ENCODE measurements at regions not wholly inside any gene's neighbourhood (a gene's known extent, or its start where the extent isn't known, plus 50 kb on each side); places are given as distances from the start of the nearest gene placed in this dataset.
A peak's percentile ranks its signal among the peaks of the same experiment; 100 is the strongest.

DNA sequence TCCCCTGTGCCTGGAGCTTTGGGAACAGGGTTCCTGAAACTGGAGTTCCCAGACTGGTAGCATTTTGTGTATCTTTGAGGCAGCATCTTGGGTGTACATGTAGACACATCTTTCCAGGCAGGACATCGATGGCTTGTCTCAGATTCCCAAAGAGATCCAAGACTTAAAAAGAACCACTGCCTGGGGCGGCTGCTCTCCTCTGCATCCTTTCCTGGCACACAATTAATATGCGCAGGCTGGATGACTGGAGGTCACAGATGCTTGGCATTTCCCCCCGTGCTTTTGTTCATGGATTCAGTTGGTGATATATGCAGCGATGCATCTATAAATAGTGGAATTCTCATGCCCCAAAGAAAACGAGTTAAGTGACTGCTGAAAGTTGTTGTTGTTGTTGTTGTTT is 80.5 kb downstream of the CLDN34 start:
- DNase-seq (ENCODE audit: low spot score) = no peak

DNA sequence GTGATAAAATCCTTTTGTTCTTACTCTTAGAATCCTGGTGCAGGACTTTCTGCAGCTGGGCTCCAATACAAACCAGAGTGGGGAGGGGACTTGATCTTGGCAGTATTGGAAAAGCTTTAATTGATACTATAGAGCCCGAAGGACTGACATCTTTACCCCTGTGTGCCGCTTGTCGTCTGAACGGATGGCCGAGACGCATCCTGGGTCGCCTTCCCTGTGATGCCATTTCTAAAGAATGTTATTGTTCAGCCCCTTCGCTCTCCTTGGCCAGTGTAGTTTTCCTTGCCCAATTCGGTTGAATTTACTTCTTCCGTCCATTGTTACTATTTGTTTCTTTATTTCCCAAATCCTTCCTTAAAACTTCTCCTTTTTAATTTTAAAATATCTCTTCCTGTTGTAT is 80.9 kb downstream of the CLDN34 start:
- no peak for DNase-seq (ENCODE audit: low spot score)

- DNase-seq (ENCODE audit: low spot score) = no peak
Observed at GRCh38 chrX:10048707-10049106, 81.5 kb downstream of the CLDN34 start.

DNA sequence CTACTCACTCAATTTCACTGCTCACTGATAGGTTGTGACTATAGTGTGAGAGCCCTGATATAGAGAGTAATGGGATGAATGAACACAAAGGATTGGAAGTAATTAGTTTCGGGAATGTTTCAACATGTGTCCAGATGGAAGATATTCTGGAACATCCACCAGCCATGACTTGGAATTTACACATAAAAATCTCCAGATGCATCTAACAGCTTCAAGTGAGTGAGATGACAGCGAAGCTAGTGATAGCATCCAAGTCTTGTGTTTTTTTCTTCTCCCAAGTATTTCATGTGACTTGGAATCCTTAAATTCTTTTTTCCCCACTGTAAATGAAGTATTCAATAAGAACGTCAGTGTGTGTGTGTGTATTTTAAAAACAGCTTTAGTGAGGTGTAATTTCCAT is 82.1 kb downstream of the CLDN34 start:
- DNase-seq (ENCODE audit: low spot score) = no peak

- no peak for DNase-seq (ENCODE audit: low spot score)
Observed at GRCh38 chrX:10050481-10050880, 83.3 kb downstream of the CLDN34 start.

DNA sequence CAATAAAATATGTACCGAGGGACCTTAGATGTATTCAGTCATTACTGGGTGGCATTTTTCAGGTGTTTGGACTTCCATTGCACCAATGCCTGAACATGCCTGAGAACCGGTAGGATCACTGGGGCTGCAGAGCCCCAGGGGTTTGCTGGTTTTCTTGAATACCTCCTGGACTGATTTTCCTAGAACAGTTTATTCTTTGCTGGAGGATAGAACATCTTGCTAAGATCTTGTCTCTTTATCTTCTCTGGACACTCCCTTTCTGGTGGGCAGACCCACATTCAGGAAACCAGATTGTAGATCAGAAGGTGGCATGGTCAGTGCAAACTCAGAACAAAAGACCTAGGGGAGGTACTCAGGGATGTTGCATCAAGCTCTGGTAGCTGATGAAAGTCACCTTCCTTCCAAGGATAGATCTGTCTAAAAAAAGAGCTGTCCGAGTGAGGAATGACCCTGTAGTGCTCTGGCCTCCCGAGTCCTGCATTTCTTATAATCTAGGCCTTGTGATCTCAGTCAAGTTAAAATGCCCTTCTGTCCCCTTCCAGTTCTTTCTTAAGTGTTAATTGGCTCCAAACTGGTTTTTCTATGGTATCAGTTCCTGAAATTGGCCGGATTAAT is 84.8 kb downstream of the CLDN34 start:
- no peak for DNase-seq (ENCODE audit: low spot score)

DNA sequence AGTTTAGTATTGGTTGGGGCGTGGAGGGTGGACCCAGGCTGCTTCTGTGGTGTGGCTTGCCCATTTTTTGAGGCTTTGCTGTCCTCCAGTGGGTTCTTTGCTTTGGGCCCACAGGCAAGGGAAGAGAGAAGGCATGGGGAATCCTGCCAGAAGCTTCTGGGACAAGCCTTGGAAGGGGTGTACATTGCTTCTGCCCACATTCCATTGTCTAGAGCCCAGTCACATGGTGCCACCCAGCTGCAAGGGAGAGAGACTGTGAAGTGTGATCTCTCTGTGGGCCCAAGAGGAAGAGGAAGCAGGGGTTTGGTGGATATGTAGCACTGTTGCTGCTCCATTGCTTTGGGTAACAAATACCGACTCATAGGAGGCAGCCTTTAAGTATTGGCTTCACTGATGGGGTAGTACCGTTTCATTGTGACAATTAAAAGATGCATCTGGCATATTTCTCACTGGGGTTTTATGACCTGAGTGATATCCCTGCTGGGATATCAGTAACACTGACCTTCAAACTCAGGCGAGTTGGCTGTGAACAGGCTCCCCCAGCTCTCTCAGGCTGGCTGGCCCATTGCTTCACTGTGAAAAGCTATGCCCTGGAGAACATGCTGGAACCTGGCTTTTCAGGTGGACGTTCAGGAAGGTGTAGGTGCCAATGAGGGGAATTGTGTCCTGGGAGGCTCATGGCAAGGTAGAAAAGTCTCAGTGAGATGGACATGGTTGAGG is 85.9 kb downstream of the CLDN34 start:
- DNase-seq (ENCODE audit: low spot score) = no peak

GRCh38 chrX:10054396-10054795 is 87.2 kb downstream of the CLDN34 start:
- no peak for DNase-seq (ENCODE audit: low spot score)

DNA sequence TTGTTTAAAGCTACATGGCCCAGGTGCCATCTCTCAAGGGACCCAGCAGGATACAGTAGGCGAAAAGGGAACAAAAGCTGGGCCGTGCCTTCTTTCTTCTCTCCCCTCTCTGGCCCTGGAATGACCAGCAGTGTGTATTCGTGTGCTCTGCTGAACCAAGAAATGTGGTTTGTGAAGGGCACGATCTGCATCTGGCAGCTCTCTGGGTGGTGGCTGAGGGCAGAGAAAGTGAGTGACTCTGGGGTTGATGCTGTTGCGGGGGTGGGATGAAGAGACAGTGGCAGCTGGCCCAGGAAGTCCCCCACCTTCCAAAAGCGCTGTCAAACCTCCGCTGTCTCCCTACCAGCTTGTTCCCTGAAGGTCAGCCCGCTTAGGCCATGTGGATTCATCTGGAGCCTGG is 88.3 kb downstream of the CLDN34 start:
- DNase-seq (ENCODE audit: low spot score) = no peak

- DNase-seq (ENCODE audit: low spot score) = no peak
Observed at GRCh38 chrX:10062352-10062751, 94.4 kb upstream of the CLCN4 start.

- DNase-seq (ENCODE audit: low spot score) = no peak
Observed at GRCh38 chrX:10062980-10063379, 93.8 kb upstream of the CLCN4 start.

- no peak for DNase-seq (ENCODE audit: low spot score)
Observed at GRCh38 chrX:10064736-10065135, 92.0 kb upstream of the CLCN4 start.

- no peak for DNase-seq (ENCODE audit: low spot score)
Observed at GRCh38 chrX:10070714-10071436, 85.9 kb upstream of the CLCN4 start.

DNA sequence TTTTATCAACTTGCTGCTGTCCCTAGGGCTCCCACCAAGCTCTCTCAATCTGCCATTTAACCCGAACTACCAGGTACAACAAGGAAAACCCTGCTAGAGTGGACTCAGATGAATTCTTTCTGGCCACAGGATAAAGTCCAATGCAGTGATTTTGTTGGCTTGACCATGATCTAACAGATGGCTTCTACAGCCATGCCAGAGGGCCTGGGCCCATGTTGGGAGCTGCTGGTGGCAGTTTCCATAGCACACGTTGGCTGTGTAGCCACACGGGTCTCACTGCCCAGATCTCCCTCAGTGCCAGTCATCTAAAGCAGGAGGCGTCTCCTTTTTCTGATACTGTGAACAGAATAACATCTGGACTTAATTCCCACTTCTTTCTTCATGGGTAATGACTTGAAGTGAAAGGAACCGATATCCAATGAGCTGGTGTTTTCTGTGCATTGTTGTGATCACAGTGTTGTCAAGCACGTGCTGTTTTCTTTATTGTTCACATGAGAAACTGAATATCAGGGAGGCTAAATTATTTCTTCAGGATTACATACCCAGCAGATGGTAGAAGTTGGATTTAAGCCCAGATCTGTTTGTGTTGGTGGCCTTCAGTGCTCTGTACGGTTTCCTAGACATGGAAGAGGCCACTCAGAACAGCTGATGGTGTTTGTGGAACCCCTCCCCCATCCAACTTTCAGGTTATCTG is 85.2 kb upstream of the CLCN4 start:
- no peak for DNase-seq (ENCODE audit: low spot score)

DNA sequence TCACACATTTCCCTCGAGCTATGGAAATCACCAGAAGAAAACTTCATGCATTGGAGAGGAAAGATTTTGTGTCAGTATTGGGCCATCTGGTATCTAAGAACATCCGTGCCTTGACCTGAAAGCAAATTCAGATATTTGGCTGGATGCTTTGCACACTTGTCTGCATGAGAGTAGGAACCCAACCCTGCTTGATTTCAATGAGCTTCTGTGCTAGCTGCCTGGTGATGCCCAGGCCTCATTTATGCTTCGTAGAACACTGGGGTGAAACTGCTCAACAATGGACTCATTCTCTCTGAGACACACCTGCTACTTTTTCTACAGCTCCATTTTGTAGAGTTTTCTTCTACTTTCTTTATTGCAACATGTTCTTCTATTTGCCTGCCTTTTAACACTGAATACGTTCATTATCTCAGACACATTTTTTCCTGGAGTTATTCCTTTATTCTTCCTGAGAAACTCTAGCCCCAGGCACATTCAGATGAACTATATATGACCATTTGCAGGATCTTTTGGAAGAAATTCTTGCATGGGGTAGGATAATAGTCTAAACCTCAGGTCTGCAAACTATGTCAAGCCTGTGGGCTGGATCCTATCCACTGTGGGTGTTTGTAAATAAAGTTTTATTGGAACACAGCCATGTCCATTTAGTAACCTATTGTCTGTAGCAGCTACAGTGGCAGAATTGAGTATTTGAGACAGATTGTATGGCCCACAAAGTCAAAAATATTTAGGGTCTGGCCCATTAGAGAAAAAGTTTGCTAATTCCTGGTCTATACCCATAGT is 83.8 kb upstream of the CLCN4 start:
- no peak for DNase-seq (ENCODE audit: low spot score)

DNA sequence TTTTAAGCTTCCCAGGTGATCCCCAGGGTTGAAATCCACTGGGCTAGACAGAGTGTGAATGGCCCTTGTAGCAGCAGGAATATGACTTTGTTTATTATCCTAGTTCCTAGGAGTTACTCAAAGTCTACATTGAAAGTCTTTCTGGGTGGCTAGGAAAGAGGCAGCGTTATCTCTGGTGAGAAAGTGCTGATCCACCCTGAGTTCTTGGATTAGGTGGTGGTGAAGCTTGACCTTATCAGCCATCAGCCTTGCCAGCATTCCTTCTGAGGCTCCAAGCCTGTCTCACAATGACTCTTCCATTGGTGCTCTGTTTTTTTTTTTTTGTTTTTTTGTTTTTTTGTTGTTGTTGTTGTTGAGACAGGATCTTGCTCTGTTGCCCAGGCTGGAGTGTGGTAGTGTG is 83.1 kb upstream of the CLCN4 start:
- no peak for DNase-seq (ENCODE audit: low spot score)

DNA sequence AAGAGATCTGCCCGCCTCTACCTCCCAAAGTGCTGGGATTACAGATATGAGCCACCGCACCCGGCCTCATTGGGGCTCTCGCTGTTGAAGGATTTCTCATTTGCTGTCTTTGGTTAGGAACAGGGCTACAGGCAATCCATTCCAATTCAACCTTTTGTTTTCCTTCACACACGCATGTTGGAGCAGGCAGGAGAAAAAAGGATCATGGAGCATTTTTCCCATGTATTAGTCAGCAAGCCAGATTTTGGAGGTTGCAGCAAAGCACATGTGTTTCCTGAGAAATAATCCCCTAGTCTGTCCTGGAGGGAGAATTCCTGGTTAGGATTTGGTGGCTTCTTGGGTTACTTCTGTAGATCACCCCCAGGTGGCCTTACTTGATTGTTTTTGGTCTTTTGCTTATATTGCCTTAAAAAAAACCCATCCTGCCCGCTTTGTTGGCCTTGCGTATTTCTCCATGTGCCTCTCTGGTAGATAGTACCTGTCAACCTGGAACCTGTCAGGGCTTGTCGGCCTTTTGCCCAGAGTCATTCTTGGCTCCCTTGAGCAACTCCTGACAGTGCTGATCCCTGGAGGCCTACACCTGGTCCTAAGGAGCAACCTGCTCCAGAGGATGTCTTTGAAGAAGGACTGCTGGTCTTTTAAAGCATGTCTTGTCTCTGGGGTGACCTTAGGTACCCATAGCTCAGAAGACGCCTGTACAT is 82.4 kb upstream of the CLCN4 start:
- DNase-seq (ENCODE audit: low spot score) = no peak

DNA sequence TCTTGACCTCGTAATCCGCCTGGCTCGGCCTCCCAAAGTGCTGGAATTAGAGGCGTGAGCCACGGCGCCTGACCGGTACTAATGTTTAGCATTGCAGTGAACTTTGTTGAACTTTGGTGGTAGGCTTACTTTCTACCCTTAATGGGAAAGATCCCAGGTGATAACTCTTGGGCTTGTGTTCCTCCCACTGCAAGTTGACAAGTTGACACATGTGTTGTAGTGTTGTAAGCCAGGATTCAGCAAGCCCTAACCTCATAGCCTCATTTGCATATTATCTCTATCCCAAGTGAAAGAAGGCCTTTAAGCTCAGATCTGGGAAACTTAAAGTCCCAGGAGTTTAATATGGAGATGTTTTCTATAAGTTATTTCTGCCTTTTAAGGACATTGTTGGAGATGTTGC is 80.0 kb upstream of the CLCN4 start:
- no peak for DNase-seq (ENCODE audit: low spot score)

DNA sequence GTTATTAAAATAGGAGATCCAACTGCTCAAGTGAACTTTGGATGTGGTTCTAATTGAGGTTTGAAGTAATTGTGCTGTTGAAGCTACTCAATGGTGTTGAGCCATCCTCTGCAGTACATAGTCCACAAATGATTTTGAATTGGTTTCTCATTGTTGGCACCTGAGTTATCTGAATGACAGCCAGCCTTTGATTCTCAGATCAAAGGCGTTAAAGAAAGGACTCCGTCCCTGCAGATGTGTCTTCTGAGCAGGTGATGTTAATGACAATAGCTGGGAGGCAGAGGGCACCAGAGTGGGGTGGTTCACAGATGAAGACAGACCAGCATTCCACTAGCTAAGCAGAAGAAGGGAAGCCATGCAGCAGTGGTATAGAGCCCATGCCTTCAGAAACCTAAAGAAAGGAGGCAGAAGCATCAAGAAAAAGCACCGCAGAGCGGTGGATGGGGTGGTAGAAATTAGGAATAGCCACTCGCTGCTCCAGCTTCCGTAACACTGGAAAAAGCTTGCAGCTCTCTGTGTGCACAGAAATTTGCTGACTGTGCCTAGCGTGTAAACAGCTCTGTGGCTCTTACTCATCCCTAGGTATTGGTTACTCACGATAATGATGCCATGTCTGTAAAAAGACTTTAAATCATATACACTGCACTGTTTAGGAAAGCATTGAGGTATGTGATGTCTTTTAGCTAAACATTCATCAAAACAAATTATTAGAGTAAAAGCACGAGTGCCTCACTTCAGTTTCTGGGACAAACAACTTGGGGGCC is 79.2 kb upstream of the CLCN4 start:
- peak; percentile 18 for DNase-seq (ENCODE audit: low spot score)

- DNase-seq (ENCODE audit: low spot score) = no peak
Observed at GRCh38 chrX:10078266-10078665, 78.5 kb upstream of the CLCN4 start.

GRCh38 chrX:10079231-10079630 is 77.5 kb upstream of the CLCN4 start:
- no peak for DNase-seq (ENCODE audit: low spot score)
